Muscle layer of colon (tissue), 2 donors: ENCODE measurements at regions not wholly inside any gene's neighbourhood (a gene's known extent, or its start where the extent isn't known, plus 50 kb on each side); places are given as distances from the start of the nearest gene placed in this dataset.

Experiments
- H3K27ac ChIP-seq: one replicate; pipeline ENCODE4 v1.7.0; 2013; ENCODE audit warnings: low read depth, mild to moderate bottlenecking, low read length, moderate library complexity
- H3K27me3 ChIP-seq, 2 donors: one replicate each; pipeline ENCODE4 v1.7.0; 2013; ENCODE audit warnings: low read length in 2 of 2, mild to moderate bottlenecking in 2 of 2; ENCODE audit not compliant: insufficient read depth in 2 of 2, control insufficient read depth in 1 of 2
- H3K36me3 ChIP-seq: one replicate; pipeline ENCODE4 v1.7.0; 2013; ENCODE audit warnings: mild to moderate bottlenecking, low read length; ENCODE audit not compliant: insufficient read depth
- H3K4me1 ChIP-seq: one replicate; pipeline ENCODE4 v1.7.0; 2013; ENCODE audit warnings: mild to moderate bottlenecking, low read length; ENCODE audit not compliant: insufficient read depth
- H3K4me3 ChIP-seq, 2 donors: one replicate each; pipeline ENCODE4 v1.7.0; 2013; ENCODE audit warnings: low read length in 2 of 2, low read depth in 1 of 2, mild to moderate bottlenecking in 1 of 2, moderate library complexity in 1 of 2
- H3K9ac ChIP-seq: one replicate; pipeline ENCODE4 v1.7.0; 2013; ENCODE audit warnings: low read length
- H3K9me3 ChIP-seq: one replicate; pipeline ENCODE4 v1.7.0; 2013; ENCODE audit warnings: mild to moderate bottlenecking, low read length
- donor health status: abdominal sarcoma.
- donor health status: Adenocarcinoma of cecum.

DNA sequence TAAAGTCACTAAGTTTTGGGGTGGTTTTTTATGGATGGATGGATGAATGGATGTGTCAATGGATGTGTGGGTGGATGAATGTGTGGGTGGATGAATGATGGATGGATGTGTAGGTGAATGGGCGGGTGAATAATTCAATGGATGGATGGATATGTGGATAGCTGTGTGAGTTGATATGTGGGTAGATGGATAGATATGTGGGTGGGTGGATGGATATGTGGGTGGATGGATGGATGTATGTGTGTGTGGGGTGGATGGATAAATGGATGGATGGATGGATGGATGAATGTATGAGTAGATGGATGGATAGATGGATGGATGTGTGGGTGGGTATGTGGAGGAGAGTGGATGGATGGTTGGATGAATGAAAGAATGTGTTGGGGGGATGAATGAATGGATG, 310.1 kb upstream of the C16orf82 start:
- no peaks in the 10 kb centered on the region for H3K27me3 ChIP-seq
- H3K9me3 ChIP-seq: no peaks in the 10 kb centered on the region
- no peak overlapping the region for H3K9ac ChIP-seq
- H3K36me3 ChIP-seq: no peaks in the 10 kb centered on the region
- H3K4me3 ChIP-seq: no peak overlapping the region
- H3K27ac ChIP-seq: no peak overlapping the region
- H3K4me1 ChIP-seq: no peaks in the 10 kb centered on the region

DNA sequence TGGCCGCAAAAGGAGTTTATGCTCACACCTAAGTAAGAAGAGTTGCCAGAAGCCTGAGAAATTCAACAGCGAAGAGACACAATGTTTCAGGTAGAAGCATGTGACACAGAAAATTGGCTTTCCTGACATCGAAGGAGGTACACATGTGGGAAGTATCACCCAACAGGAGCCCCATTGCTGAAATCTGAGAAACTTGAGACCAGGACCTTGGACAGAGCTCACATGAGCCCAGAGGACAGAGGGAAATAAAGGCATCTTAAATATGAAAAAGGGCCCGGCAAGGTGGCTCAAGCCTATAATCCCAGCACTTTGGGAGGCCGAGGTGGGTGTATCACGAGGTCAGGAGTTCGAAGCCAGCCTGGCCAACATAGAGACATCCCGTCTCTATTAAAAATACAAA, 304.1 kb upstream of the C16orf82 start:
- Histone ChIP-seq H3K36me3 (no peaks in the 10 kb centered on the region), H3K9ac (no peak overlapping the region), H3K4me3 (no peak overlapping the region), H3K4me1 (no peaks in the 10 kb centered on the region), H3K9me3 (no peaks in the 10 kb centered on the region), H3K27ac (no peak overlapping the region), H3K27me3 (no peaks in the 10 kb centered on the region)

DNA sequence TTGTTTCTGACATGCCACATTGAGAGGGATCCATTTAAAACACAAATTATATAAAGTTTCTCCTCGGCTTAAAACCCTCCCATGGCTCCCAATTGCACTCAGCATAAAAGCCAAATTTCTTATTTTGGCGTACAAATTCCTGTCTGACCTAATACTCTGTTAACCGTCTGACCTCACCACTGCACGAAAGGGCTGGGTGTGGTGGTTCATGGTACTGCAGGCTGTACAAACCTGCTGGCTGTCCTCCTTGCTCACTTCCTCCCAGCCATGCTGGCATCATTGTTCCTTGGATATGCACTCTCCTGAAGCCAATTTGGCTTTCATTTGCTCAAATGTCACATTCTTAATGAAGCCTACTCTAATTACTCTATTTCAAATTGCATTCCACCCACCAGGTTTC, 301.6 kb upstream of the C16orf82 start:
- H3K27me3 ChIP-seq: no peaks in the 10 kb centered on the region
- no peak overlapping the region for H3K9ac ChIP-seq
- H3K27ac ChIP-seq: no peak overlapping the region
- H3K9me3 ChIP-seq: no peaks in the 10 kb centered on the region
- H3K4me3 ChIP-seq: no peak overlapping the region
- no peaks in the 10 kb centered on the region for H3K4me1 ChIP-seq
- no peaks in the 10 kb centered on the region for H3K36me3 ChIP-seq

GRCh38 chr16:26768385-26769010, 298.2 kb upstream of the C16orf82 start:
- Histone ChIP-seq H3K27me3 (no peaks in the 10 kb centered on the region), H3K36me3 (no peaks in the 10 kb centered on the region), H3K9ac (no peak overlapping the region), H3K9me3 (no peaks in the 10 kb centered on the region), H3K4me3 (no peak overlapping the region), H3K27ac (no peak overlapping the region), H3K4me1 (no peaks in the 10 kb centered on the region)

GRCh38 chr16:26770547-26770946, 296.2 kb upstream of the C16orf82 start:
- Histone ChIP-seq H3K9me3 (no peaks in the 10 kb centered on the region), H3K36me3 (no peaks in the 10 kb centered on the region), H3K27me3 (no peaks in the 10 kb centered on the region), H3K4me3 (no peak overlapping the region), H3K4me1 (no peaks in the 10 kb centered on the region), H3K9ac (no peak overlapping the region), H3K27ac (no peak overlapping the region)

- Histone ChIP-seq H3K4me1 (no peaks in the 10 kb centered on the region), H3K36me3 (no peaks in the 10 kb centered on the region), H3K9me3 (no peaks in the 10 kb centered on the region), H3K27ac (no peak overlapping the region), H3K4me3 (no peak overlapping the region), H3K27me3 (no peaks in the 10 kb centered on the region), H3K9ac (no peak overlapping the region)
Measured at GRCh38 chr16:26772503-26772902, 294.2 kb upstream of the C16orf82 start.

DNA sequence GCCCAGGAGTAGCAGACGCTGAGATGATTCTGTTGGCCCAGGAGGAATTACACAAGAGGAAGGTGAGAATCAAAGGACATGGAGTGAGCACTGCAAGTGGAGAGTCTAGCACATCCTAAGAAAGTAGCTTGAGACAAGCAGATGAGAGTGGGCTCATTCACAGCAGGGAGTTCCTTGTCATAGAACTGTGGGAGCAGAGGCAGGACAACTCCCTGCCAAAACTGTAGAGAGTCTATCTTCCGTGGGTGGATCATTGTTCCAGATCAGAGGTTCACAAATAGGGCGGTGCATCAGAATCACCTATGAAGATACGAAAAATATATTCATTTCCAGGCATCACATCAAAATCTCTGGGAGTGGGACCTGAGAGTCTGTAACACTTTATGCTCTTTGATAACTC, 288.9 kb upstream of the C16orf82 start:
- Histone ChIP-seq H3K27ac (no peak overlapping the region), H3K4me1 (no peaks in the 10 kb centered on the region), H3K36me3 (no peaks in the 10 kb centered on the region), H3K27me3 (no peaks in the 10 kb centered on the region), H3K4me3 (no peak overlapping the region), H3K9ac (no peak overlapping the region), H3K9me3 (no peaks in the 10 kb centered on the region)

DNA sequence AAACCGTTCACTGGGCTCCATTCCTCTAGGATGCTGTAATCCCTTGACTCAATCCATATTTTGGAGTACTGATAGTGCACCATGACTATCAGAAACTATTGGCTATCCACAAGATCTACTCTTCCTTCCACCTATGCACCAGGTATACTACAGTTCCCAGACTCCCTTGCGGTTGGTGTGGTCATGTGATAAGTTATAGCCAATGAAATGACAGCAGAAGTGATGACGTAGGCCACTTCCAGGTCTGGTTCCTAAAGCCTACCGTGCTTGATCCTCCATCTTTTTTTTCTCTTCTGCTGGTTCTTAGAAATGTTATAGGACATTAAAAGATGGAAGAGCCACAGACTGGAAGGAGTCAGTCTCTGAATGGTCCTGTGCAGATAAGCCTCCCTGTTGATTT, 278.8 kb upstream of the C16orf82 start:
- H3K4me3 ChIP-seq: no peak overlapping the region
- no peak overlapping the region for H3K27ac ChIP-seq

GRCh38 chr16:26791169-26791568, 275.6 kb upstream of the C16orf82 start:
- H3K27me3 ChIP-seq: no peaks in the 10 kb centered on the region
- no peaks in the 10 kb centered on the region for H3K4me1 ChIP-seq
- H3K36me3 ChIP-seq: no peaks in the 10 kb centered on the region

More for the DNA sequence above, 278.8 kb upstream of the C16orf82 start:
- Histone ChIP-seq H3K27me3 (no peaks in the 10 kb centered on the region), H3K36me3 (no peaks in the 10 kb centered on the region), H3K9ac (no peak overlapping the region), H3K9me3 (no peaks in the 10 kb centered on the region), H3K4me1 (no peaks in the 10 kb centered on the region)

GRCh38 chr16:26795184-26795583, 271.5 kb upstream of the C16orf82 start:
- Histone ChIP-seq H3K4me3 (no peak overlapping the region), H3K36me3 (no peaks in the 10 kb centered on the region), H3K9me3 (no peaks in the 10 kb centered on the region), H3K4me1 (no peaks in the 10 kb centered on the region), H3K9ac (no peak overlapping the region), H3K27me3 (peaks cover 0 to 4% of the 10 kb centered on the region in 2 donors), H3K27ac (no peak overlapping the region)

More at GRCh38 chr16:26791169-26791568, 275.6 kb upstream of the C16orf82 start:
- no peak overlapping the region for H3K9ac ChIP-seq
- H3K27ac ChIP-seq: no peak overlapping the region
- no peak overlapping the region for H3K4me3 ChIP-seq
- H3K9me3 ChIP-seq: no peaks in the 10 kb centered on the region

DNA sequence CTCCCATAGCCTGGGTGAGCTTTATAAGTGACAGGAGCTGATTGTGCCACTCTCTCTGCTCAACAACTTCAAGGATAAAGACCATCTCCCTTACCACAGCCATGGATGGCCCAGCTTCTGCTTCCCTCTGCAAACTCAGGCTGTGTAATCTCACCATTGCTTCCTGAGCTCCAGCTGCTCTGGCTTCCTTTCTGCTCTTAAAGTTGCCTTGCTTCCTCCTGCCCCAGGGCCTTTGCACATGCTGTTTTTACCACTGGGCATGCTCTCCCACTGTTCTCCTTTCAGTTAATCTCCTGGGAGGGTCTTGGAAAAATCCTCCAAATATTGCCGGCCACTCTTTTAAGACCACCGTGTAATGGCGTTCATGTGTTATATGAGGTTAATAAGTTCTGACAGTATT, 265.1 kb upstream of the C16orf82 start:
- Histone ChIP-seq H3K4me1 (no peaks in the 10 kb centered on the region), H3K27me3 (peaks cover 0 to 4% of the 10 kb centered on the region in 2 donors), H3K27ac (no peak overlapping the region), H3K4me3 (no peak overlapping the region), H3K9me3 (no peaks in the 10 kb centered on the region), H3K9ac (no peak overlapping the region), H3K36me3 (no peaks in the 10 kb centered on the region)

DNA sequence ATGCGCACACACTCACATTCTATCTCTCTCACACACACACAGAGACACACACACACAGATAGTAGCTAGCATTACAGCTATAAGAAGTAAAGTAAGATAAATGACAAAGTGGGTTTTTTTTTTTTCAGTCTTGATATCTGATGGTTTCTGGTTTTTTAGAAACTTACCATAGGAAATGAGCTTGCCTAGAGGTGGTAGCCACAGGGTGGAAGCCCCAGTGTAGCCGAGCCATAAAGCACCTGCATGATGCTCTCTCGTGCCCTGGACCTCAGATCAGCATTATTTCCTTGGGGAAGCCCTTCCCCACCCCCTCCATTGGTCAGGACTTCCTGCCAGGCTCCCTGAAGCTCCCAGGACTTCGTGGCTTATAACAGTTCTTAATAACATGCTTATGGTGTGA, 264.3 kb upstream of the C16orf82 start:
- Histone ChIP-seq H3K36me3 (no peaks in the 10 kb centered on the region), H3K9me3 (no peaks in the 10 kb centered on the region), H3K4me1 (no peaks in the 10 kb centered on the region), H3K9ac (no peak overlapping the region), H3K27ac (no peak overlapping the region), H3K4me3 (no peak overlapping the region), H3K27me3 (no peaks in the 10 kb centered on the region)
